Stomach (tissue), 4 donors: ENCODE measurements at regions not wholly inside any gene's neighbourhood (a gene's known extent, or its start where the extent isn't known, plus 50 kb on each side); places are given as distances from the start of the nearest gene placed in this dataset.

Source experiments
- EP300 ChIP-seq: sonication (generic); formaldehyde crosslinking; IDR thresholded peaks from one replicate; pipeline ENCODE4 v1.6.1; 2017; ENCODE audit warnings: antibody characterized with exemption
- POLR2A ChIP-seq, 4 donors: fragments of 450-650 bp; IDR thresholded peaks; one replicate each; pipeline ENCODE4 v1.6.1; 2016; ENCODE audit warnings: antibody characterized with exemption in 4 of 4, control low read depth in 2 of 4, mild to moderate bottlenecking in 1 of 4, moderate library complexity in 1 of 4
- TF ChIP-seq, protein P1 (sequence below), 7 experiments: fragments of 450-650 bp in 4 of 7; fragments of 200-600 bp in 3 of 7; sonication (generic) in 3 of 7; IDR thresholded peaks; one replicate each; pipeline ENCODE4 v1.5.1; 2016 to 2019; ENCODE audit warnings: antibody characterized with exemption in 7 of 7, control low read depth in 2 of 7, mild to moderate bottlenecking in 1 of 7

GRCh38 chr15:46275701-46276100, 640.9 kb downstream of the SQOR start:
- TF ChIP-seq POLR2A (IDR thresholded peaks at IDR 0.05): no peak
- TF ChIP-seq, protein P1, sequence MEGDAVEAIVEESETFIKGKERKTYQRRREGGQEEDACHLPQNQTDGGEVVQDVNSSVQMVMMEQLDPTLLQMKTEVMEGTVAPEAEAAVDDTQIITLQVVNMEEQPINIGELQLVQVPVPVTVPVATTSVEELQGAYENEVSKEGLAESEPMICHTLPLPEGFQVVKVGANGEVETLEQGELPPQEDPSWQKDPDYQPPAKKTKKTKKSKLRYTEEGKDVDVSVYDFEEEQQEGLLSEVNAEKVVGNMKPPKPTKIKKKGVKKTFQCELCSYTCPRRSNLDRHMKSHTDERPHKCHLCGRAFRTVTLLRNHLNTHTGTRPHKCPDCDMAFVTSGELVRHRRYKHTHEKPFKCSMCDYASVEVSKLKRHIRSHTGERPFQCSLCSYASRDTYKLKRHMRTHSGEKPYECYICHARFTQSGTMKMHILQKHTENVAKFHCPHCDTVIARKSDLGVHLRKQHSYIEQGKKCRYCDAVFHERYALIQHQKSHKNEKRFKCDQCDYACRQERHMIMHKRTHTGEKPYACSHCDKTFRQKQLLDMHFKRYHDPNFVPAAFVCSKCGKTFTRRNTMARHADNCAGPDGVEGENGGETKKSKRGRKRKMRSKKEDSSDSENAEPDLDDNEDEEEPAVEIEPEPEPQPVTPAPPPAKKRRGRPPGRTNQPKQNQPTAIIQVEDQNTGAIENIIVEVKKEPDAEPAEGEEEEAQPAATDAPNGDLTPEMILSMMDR (IDR thresholded peaks at IDR 0.05): no peak
- TF ChIP-seq EP300: no peak
